ENCODE measurements at regions not wholly inside any gene's neighbourhood (a gene's known extent, or its start where the extent isn't known, plus 50 kb on each side); places are given as distances from the start of the nearest gene placed in this dataset.

- no peak for ATAC-seq (ENCODE audit: poor library complexity)
Measured at GRCh38 chr3:197352382-197352781, 54.0 kb upstream of the DLG1 start.

DNA sequence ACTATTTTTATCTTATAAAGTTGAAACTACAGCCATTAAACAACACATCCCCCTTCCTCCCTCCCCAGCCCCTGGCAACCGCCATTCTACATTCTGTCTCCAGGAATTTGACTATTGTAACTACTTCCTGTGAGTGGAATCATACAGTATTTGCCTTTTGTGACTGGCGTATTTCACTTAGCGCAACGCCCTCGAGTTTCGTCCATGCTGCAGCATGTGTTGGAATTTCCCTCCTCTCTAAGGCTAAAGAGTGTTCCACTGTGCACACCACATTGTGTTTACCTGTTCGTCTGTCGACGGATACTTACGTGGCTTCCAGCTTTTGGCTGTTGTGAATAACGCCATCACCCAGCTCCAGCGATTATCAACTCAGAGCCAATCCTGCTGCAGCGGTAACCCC is 52.0 kb upstream of the DLG1 start:
- no peaks in the 10 kb centered on the region for H3K36me3 Mint-ChIP-seq (ENCODE audit: low read depth)

More at GRCh38 chr3:197352382-197352781, 54.0 kb upstream of the DLG1 start:
- H3K9me3 ChIP-seq (ENCODE audit: control insufficient read depth in 1 of 2, insufficient read depth in 1 of 2, low read length in 2 of 2): no peaks in the 10 kb centered on the region
- no peaks in the 10 kb centered on the region for H3K36me3 Mint-ChIP-seq (ENCODE audit: low read depth)
- H3K4me1 ChIP-seq (ENCODE audit: insufficient read depth, low read length): no peaks in the 10 kb centered on the region
- H3K27ac ChIP-seq (ENCODE audit: low read depth in 1 of 2, low read length in 2 of 2): no peak overlapping the region
- H3K4me3 ChIP-seq (ENCODE audit: low read length): no peak overlapping the region
- TF ChIP-seq, protein P1, sequence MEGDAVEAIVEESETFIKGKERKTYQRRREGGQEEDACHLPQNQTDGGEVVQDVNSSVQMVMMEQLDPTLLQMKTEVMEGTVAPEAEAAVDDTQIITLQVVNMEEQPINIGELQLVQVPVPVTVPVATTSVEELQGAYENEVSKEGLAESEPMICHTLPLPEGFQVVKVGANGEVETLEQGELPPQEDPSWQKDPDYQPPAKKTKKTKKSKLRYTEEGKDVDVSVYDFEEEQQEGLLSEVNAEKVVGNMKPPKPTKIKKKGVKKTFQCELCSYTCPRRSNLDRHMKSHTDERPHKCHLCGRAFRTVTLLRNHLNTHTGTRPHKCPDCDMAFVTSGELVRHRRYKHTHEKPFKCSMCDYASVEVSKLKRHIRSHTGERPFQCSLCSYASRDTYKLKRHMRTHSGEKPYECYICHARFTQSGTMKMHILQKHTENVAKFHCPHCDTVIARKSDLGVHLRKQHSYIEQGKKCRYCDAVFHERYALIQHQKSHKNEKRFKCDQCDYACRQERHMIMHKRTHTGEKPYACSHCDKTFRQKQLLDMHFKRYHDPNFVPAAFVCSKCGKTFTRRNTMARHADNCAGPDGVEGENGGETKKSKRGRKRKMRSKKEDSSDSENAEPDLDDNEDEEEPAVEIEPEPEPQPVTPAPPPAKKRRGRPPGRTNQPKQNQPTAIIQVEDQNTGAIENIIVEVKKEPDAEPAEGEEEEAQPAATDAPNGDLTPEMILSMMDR (IDR thresholded peaks at IDR 0.05): no peak
- no peak overlapping the region for H3K4me3 Mint-ChIP-seq
- peaks cover 0 to 4% of the 10 kb centered on the region in 2 experiments for H3K27me3 ChIP-seq (ENCODE audit: control insufficient read depth in 1 of 2, insufficient read depth in 2 of 2, low read length in 2 of 2)
- ChIA-PET POLR2A (no interaction called here), CTCF (no interaction called here)
- intact Hi-C loops (cut with DNase I, micrococcal nuclease): no loop called here
- no peak overlapping the region for H3K27ac Mint-ChIP-seq
- no peak for DNase-seq
- peaks cover 16% of the 10 kb centered on the region for H3K27me3 Mint-ChIP-seq
- H3K36me3 ChIP-seq (ENCODE audit: insufficient read depth, low read length): no peaks in the 10 kb centered on the region
- H3K9me3 Mint-ChIP-seq: no peaks in the 10 kb centered on the region
- H3K4me1 Mint-ChIP-seq (ENCODE audit: low read depth): no peaks in the 10 kb centered on the region

DNA sequence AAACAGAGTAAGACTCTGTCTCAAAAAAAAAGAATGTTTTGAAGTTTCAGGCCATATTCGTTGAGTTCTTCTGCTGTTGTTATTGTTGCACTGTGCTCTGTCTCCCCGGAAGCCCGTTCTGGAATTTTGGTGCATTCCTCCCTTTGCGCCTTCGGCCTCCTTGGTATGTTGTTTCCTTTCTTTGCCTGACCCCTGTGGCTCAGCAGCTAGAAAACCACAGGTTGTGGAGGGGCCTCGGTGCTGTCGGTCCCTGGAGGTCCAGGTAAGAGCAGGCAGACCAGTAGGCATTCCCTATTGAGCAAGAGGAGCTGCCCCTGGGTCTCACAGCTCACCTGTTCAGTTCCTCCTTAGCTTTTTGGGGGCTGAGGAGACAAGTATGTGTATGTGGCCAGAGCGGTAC is 51.0 kb upstream of the DLG1 start:
- H3K4me3 ChIP-seq (ENCODE audit: low read length): no peak overlapping the region
- H3K36me3 ChIP-seq (ENCODE audit: insufficient read depth, low read length): no peaks in the 10 kb centered on the region
- ATAC-seq (ENCODE audit: poor library complexity): no peak
- no peaks in the 10 kb centered on the region for H3K36me3 Mint-ChIP-seq (ENCODE audit: low read depth)
- H3K4me1 Mint-ChIP-seq (ENCODE audit: low read depth): no peaks in the 10 kb centered on the region
- ChIA-PET CTCF (no interaction called here), POLR2A (no interaction called here)
- TF ChIP-seq, protein P1 (IDR thresholded peaks at IDR 0.05): no peak
- no peaks in the 10 kb centered on the region for H3K27me3 ChIP-seq (ENCODE audit: control insufficient read depth in 1 of 2, insufficient read depth in 2 of 2, low read length in 2 of 2)
- no peak overlapping the region for H3K4me3 Mint-ChIP-seq
- intact Hi-C loops (cut with DNase I, micrococcal nuclease): no loop called here
- no peak overlapping the region for H3K27ac ChIP-seq (ENCODE audit: low read depth in 1 of 2, low read length in 2 of 2)
- H3K4me1 ChIP-seq (ENCODE audit: insufficient read depth, low read length): no peaks in the 10 kb centered on the region
- no peak for DNase-seq
- no peaks in the 10 kb centered on the region for H3K9me3 ChIP-seq (ENCODE audit: control insufficient read depth in 1 of 2, insufficient read depth in 1 of 2, low read length in 2 of 2)
- no peaks in the 10 kb centered on the region for H3K9me3 Mint-ChIP-seq
- no peak overlapping the region for H3K27ac Mint-ChIP-seq
- peaks cover 8% of the 10 kb centered on the region for H3K27me3 Mint-ChIP-seq

More for the DNA sequence above, 52.0 kb upstream of the DLG1 start:
- ATAC-seq (ENCODE audit: poor library complexity): no peak
- CTCF ChIA-PET: no interaction called here
- intact Hi-C loops (cut with DNase I, micrococcal nuclease): no loop called here
- no peaks in the 10 kb centered on the region for H3K36me3 ChIP-seq (ENCODE audit: insufficient read depth, low read length)
- H3K9me3 ChIP-seq (ENCODE audit: control insufficient read depth in 1 of 2, insufficient read depth in 1 of 2, low read length in 2 of 2): no peaks in the 10 kb centered on the region
- no peak overlapping the region for H3K27ac ChIP-seq (ENCODE audit: low read depth in 1 of 2, low read length in 2 of 2)
- H3K27ac Mint-ChIP-seq: no peak overlapping the region
- POLR2A ChIA-PET: no interaction called here
- no peak for DNase-seq
- no peaks in the 10 kb centered on the region for H3K9me3 Mint-ChIP-seq
- H3K27me3 Mint-ChIP-seq: peaks cover 12% of the 10 kb centered on the region
- no peak overlapping the region for H3K4me3 Mint-ChIP-seq
- H3K4me1 ChIP-seq (ENCODE audit: insufficient read depth, low read length): no peaks in the 10 kb centered on the region
- TF ChIP-seq, protein P1 (IDR thresholded peaks at IDR 0.05): no peak
- peaks cover 0 to 4% of the 10 kb centered on the region in 2 experiments for H3K27me3 ChIP-seq (ENCODE audit: control insufficient read depth in 1 of 2, insufficient read depth in 2 of 2, low read length in 2 of 2)
- no peaks in the 10 kb centered on the region for H3K4me1 Mint-ChIP-seq (ENCODE audit: low read depth)
- no peak overlapping the region for H3K4me3 ChIP-seq (ENCODE audit: low read length)
